ENCODE measurements at regions not wholly inside any gene's neighbourhood (a gene's known extent, or its start where the extent isn't known, plus 50 kb on each side); places are given as distances from the start of the nearest gene placed in this dataset.

- no peak overlapping the region for H3K27ac ChIP-seq (ENCODE audit: low read depth)
- H3K27me3 ChIP-seq (ENCODE audit: insufficient read depth) = no peaks in the 10 kb centered on the region
- H3K4me3 Mint-ChIP-seq = no peak overlapping the region
- no peaks in the 10 kb centered on the region for H3K36me3 Mint-ChIP-seq (ENCODE audit: low read depth)
- H3K9me2 ChIP-seq (ENCODE audit: insufficient read depth) = peaks cover 7% of the 10 kb centered on the region; the same call in 1 of the 2 replicates
- DNase-seq (ENCODE audit: low spot score) (no peak), ATAC-seq (no peak)
- H3K27ac Mint-ChIP-seq = no peak overlapping the region
- H3K36me3 ChIP-seq (ENCODE audit: insufficient read depth) = no peaks in the 10 kb centered on the region
- H3K4me1 ChIP-seq (ENCODE audit: insufficient read depth) = no peaks in the 10 kb centered on the region
- no peaks in the 10 kb centered on the region for H4K20me1 ChIP-seq (replicated peaks; ENCODE audit: insufficient read depth)
- H3F3A ChIP-seq (replicated peaks; ENCODE audit: low read depth) = no peaks in the 10 kb centered on the region
- H3K4me1 Mint-ChIP-seq = no peaks in the 10 kb centered on the region
- H2AFZ ChIP-seq = no peak overlapping the region
- H3K79me2 ChIP-seq (replicated peaks; ENCODE audit: insufficient read depth) = no peaks in the 10 kb centered on the region
- H3K27me3 Mint-ChIP-seq (ENCODE audit: insufficient read depth, low read depth, poor library complexity) = peaks cover 2% of the 10 kb centered on the region
- no peaks in the 10 kb centered on the region for H3K9me3 Mint-ChIP-seq
- H3K4me3 ChIP-seq = no peak overlapping the region
- TF ChIP-seq ZNF114 (CRISPR knock-in tag; IDR thresholded peaks at IDR 0.05) (no peak), EZH2 (IDR thresholded peaks at IDR 0.05; ENCODE audit: low read depth, unreplicated experiment) (no peak), CTCF (conservative IDR thresholded peaks at IDR 0.05; ENCODE audit: low read depth in 2 of 2) (no peak), ZNF462 (CRISPR knock-in tag; IDR thresholded peaks at IDR 0.05) (no peak), ZNF331 (CRISPR knock-in tag; IDR thresholded peaks at IDR 0.05; ENCODE audit: low read depth) (no peak), REST (IDR thresholded peaks at IDR 0.05; ENCODE audit: unreplicated experiment) (no peak), JUNB (IDR thresholded peaks at IDR 0.05; ENCODE audit: unreplicated experiment) (no peak), EZH2phosphoT487 (IDR thresholded peaks at IDR 0.05; ENCODE audit: unreplicated experiment) (no peak), STAT1 (IDR thresholded peaks at IDR 0.05; ENCODE audit: unreplicated experiment) (no peak), NANOG (IDR thresholded peaks at IDR 0.05; ENCODE audit: borderline replicate concordance) (no peak), POLR2AphosphoS5 (IDR thresholded peaks at IDR 0.05; ENCODE audit: low read depth) (no peak), ETS1 (IDR thresholded peaks at IDR 0.05) (no peak), CREB1 (CRISPR knock-in tag; IDR thresholded peaks at IDR 0.05; ENCODE audit: low read depth) (no peak)
- no peak overlapping the region for H3K4me2 ChIP-seq
Observed at GRCh38 chr7:41013117-41013516, 689.8 kb downstream of the INHBA start.

All from GM23338 (cell line).